ENCODE measurements at regions not wholly inside any gene's neighbourhood (a gene's known extent, or its start where the extent isn't known, plus 50 kb on each side); places are given as distances from the start of the nearest gene placed in this dataset.

DNA sequence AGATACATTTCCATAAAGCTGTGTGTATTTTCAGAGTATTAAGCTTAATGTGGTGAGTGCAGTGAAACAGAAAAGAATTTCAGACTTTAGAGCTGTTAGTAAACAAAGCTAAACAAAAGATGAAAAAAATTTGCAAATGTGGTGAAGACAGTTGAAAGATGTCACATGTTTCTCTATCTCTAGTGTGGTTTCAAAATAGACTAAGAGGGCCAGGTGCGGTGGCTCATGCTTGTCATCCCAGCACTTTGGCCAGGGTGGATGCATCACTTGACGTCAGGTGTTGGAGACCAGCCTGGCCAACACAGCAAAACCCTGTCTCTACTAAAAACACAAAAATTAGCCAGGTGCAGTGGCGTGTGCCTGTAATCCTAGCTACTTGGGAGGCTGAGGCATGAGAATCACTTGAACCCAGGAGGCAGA is 466.0 kb upstream of the NR2F2 start:
- no peak for DNase-seq

DNA sequence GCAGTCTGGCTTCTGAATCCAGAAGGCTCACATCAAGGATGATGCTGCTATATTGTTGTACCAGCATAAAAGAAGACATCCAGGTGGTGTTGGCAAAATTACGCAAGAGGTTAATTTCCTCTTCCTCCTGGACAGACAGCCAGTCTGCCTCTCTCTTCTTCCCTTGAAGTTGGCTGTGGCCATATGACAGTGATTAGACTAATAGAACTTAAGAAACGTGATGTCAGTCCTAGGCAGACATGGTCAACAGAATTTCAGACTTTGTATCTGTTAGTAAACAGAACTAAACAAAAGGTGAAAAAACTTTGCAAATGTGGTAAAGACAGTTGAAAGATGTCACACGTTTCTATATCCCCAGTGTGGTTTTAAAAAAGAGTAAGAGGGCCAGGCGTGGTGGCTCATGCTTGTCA is 465.2 kb upstream of the NR2F2 start:
- DNase-seq = no peak

- no peak for DNase-seq
Measured at GRCh38 chr15:95866711-95867440, 463.6 kb upstream of the NR2F2 start.

DNA sequence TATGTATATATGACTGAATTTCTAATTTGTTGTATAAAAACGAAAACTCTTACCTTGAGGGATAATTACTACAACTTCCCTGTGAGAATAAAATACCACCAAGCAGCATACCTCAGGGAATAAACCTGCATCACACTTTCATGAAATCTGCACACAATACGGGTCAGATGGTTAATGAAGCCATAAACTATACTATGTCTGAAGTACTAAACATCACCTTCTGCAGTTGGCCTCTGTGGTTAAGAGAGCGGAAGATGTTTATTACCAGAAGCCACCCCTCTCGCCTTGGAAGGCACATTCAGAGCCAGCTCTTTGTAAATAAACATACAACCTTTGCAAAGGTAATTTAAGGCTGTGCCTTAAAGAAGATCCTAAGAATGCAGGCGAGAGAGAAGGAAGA is 462.1 kb upstream of the NR2F2 start:
- DNase-seq = no peak

DNA sequence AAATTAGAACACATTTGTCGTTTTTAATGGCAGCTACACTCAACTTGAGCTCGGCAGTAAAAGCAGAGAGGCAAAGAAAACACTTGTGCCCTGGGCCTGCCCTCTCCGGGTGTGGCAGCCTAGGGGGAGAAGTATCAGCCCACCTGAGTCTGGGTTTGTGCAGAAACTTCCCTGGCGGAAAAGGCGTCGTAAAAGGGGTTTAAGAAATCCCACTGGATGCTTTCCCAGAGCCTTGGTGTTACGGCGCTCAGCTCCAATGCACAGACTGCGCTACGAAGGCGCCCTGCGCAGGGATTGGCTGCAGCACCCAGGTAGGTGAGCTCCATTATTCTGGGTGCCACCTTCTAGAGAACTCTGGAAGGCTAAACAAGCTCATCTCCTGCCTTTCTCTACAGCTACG is 461.5 kb upstream of the NR2F2 start:
- DNase-seq = no peak

GRCh38 chr15:95869920-95870319 is 460.6 kb upstream of the NR2F2 start:
- no peak for DNase-seq

DNA sequence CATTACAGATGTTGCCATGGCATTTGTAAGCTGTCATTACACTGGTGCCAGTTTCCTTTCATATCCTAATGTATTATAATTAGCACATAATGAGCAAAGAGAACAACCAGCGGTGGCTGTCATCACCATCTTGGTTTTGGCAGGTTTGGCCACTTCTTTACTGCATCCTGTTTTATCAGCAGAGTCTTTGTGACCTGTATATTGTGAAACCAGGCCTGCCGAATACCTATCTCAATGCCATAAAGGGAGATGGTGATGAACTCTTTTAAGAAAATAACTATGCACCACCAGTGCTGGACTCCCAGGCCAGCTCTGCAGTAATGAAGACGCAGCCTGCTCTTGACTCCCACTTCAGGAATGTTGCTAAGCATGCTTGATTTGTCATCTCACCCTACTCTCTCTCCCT is 458.1 kb upstream of the NR2F2 start:
- no peak for DNase-seq

DNA sequence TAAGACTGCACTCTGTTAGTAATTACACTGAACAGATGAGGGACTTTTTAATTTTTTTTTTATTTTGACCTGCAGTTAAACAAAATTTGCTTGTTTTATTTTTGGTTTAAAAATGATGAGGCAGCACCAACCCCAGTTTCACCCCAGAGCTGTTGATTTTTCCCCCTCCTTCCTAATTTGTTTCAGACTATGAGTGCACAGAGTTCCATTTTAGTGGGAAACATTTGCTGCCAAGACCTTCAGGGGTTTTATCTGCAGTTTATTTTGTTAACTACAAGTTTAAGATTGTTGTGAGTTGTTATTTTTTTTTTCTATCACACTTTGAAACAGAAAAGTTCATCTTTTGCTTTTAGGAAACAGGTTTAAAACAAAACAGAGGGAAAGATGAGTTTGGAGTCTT is 455.9 kb upstream of the NR2F2 start:
- DNase-seq = no peak

GRCh38 chr15:95875121-95875643 is 455.3 kb upstream of the NR2F2 start:
- DNase-seq = no peak

DNA sequence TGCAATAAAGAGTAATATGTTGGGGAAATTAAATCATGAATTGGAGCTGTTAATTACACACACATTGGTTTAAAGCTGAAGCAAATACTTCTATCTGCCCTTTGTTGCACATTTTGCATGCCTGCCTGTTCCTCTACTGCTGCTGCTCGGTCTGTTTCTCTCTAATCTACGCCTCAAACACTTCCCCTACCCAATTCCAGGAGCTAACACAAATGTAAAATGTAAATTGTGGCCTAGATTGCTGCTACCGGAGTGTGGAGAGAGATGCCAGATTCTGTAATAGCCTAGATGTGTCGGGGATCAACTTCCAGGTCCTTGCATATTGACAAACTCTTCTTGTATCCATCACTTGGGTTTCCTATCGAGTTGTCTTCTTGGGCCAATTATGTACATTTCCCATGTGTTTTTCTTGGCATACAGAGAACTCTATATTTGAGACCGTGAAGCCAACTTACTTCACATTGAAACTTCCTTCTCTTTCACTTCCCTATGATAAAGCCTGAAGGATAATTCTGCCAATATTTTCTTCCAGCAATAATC is 450.4 kb upstream of the NR2F2 start:
- DNase-seq = no peak

GRCh38 chr15:95880630-95881029 is 449.9 kb upstream of the NR2F2 start:
- DNase-seq = no peak

- DNase-seq = no peak
Measured at GRCh38 chr15:95883064-95883463, 447.4 kb upstream of the NR2F2 start.

GRCh38 chr15:95884276-95884675 is 446.2 kb upstream of the NR2F2 start:
- DNase-seq = no peak

- no peak for DNase-seq
Measured at GRCh38 chr15:95887666-95888390, 442.7 kb upstream of the NR2F2 start.

GRCh38 chr15:95888762-95889161 is 441.7 kb upstream of the NR2F2 start:
- DNase-seq = no peak

DNA sequence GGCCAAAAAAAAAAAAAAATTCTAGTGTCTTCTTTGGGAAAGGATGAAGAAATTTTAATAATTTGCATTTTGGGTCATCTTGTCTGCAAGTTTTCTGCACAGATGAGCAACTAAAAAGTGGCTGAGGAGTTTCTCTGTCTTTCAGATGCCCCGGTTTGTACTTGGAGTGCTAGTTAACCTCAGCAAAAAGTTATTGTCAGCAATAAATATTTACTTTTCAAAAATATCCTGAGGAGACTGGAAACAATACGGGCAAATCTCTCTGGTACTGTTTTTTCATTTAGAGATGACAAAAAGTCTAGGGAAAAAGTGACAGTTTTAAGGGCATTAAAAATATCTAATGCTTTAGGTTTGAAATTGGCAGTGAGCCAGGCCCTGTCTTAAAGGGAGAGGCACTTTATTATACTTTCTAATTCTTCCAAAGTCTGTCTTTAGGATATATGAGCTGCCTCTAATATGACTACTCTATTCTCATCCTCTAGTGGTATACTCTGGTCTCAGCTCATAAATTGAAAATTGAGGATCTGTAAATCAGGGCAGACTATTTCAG is 436.0 kb upstream of the NR2F2 start:
- DNase-seq = no peak

DNA sequence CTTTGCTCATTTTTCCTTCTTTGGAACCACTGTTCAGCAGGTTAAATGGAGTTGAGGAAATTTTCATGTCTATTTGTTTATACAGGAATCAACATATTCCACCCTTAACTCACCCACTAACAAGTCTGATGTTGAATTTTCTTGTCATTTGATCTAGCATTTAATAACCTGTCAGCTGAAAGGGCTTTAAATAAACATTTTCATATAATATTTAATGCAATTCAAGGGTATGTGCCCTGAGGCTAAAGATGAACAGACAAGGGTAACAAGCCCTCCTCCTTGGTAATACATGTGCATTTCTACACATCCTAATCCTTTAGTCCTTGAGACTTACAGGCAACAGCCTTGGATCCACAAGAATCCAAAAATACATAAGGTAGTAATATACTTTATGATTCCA is 435.0 kb upstream of the NR2F2 start:
- DNase-seq = no peak

DNA sequence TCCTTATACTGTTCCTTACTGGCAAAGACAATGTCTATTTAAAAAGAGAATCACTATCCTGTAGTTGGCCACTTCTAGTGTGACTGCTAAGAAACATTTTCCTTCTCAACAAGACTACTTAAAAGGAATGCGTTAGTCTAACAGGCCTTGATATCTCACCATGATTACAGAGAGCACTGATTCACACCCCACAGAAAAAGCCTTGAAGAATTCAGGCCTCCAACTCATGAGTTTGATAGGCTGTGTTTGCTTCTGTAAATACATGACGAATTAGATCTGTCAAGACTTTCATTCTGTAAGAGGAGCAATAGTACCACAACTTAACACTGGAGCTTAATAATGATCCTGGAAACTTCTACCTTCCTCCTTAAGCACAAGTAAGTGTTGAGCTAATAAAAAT is 432.8 kb upstream of the NR2F2 start:
- no peak for DNase-seq

DNA sequence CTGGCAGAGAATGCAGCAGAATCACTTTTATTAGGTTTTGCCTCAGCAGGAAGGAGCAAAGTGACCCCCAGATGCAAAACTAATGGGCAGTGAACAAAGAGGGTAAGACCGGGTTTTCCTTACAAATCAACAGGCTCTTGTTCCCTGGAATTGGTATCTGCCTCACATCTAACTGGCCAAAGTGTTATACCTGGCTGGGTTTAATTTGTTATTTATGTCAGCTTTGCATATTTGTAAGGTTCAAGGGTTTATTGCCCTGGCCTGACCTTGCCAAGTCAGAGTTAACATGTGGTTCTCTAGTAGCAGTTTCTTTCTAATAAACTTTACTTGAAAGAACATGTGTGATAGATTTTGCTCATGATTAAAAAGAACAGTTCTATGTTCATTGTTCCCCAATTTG is 431.7 kb upstream of the NR2F2 start:
- no peak for DNase-seq

DNA sequence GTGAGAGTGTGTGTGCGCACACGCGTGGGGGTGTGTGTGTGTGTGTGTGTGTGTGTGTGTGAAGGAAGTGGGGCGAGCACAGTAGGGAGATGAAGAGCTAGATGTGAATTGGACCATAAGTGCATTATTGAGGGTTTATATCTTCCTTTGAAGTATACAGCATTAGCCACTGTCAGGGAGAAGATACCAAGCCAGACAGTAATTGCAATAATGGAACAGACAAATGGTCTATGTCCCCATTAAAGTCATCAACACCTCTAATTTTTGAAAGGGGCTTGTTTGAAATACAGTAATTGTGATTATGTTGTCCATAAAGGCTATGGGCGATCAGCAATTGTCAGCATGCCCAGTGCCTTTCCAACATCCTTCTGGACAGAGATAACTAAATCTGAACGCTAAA is 429.2 kb upstream of the NR2F2 start:
- DNase-seq = no peak

GRCh38 chr15:95902606-95903005 is 427.9 kb upstream of the NR2F2 start:
- DNase-seq = no peak

DNA sequence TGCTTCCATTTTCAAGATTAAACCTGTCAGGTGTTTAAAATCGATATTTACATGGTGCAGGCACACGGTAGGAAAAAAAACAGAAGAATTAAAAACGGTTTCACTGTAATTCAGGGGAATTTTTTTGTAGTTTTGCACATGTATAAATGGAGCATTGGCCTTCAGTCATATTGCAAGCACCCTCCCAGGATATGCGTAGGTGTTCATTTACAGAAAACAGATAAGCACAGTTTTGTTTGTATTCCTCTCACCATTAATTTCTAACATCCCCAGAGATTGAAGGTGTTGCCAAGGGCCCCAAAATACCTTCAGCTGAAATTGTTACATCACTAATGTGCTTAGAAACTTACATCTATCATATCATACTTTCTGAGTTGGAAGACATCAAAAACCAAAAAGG is 427.1 kb upstream of the NR2F2 start:
- DNase-seq = no peak

GRCh38 chr15:95910643-95911212 is 419.8 kb upstream of the NR2F2 start:
- peak; percentile 12 for DNase-seq
